ENCODE measurements at regions not wholly inside any gene's neighbourhood (a gene's known extent, or its start where the extent isn't known, plus 50 kb on each side); places are given as distances from the start of the nearest gene placed in this dataset.

DNA sequence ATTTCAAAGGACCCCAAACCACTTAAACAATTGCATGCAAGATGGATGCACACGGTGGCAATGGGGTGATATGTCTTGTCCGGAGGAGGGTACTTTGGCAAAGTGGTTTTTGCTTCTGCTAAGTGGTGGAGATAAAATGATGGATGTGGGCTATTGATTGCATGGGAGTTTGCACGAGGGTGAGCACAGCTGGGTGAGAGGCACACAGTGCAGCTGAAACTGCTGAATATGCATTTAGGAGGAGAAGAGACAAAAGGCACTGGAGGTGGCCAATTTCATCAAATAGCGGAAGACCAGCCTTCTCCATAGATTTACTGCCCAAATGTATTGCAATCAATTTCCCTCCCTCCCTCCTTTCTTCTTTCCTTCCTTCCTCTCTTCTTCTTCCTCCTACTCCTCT lies 414.4 kb upstream of the EEF2KMT start:
- Histone ChIP-seq H3K9ac (ENCODE audit: low read depth, low read length) (no peak overlapping the region), H3K36me3 (ENCODE audit: insufficient read depth, low read length) (no peaks in the 10 kb centered on the region), H3K9me3 (ENCODE audit: control insufficient read depth, insufficient read depth, low read length) (no peaks in the 10 kb centered on the region), H3K4me1 (ENCODE audit: insufficient read depth, low read length) (peaks cover 6% of the 10 kb centered on the region; the same call in 1 of the 2 replicates)

- Histone ChIP-seq H3K9ac (ENCODE audit: low read depth, low read length) (no peak overlapping the region), H3K4me1 (ENCODE audit: insufficient read depth, low read length) (peaks cover 6% of the 10 kb centered on the region; the same call in 1 of the 2 replicates), H3K9me3 (ENCODE audit: control insufficient read depth, insufficient read depth, low read length) (no peaks in the 10 kb centered on the region), H3K36me3 (ENCODE audit: insufficient read depth, low read length) (no peaks in the 10 kb centered on the region)
These were observed 413.3 kb upstream of the EEF2KMT start for GRCh38 chr16:5510819-5511370.

GRCh38 chr16:5509794-5510193 lies 412.2 kb upstream of the EEF2KMT start:
- Histone ChIP-seq H3K9me3 (ENCODE audit: control insufficient read depth, insufficient read depth, low read length) (no peaks in the 10 kb centered on the region), H3K4me1 (ENCODE audit: insufficient read depth, low read length) (peaks cover 6% of the 10 kb centered on the region; the same call in 1 of the 2 replicates), H3K9ac (ENCODE audit: low read depth, low read length) (no peak overlapping the region), H3K36me3 (ENCODE audit: insufficient read depth, low read length) (no peaks in the 10 kb centered on the region)

GRCh38 chr16:5509336-5509735 lies 411.7 kb upstream of the EEF2KMT start:
- Histone ChIP-seq H3K9me3 (ENCODE audit: control insufficient read depth, insufficient read depth, low read length) (no peaks in the 10 kb centered on the region), H3K36me3 (ENCODE audit: insufficient read depth, low read length) (no peaks in the 10 kb centered on the region)

GRCh38 chr16:5508371-5508770 lies 410.8 kb upstream of the EEF2KMT start:
- no peak overlapping the region for H3K9ac ChIP-seq (ENCODE audit: low read depth, low read length)
- H3K4me1 ChIP-seq (ENCODE audit: insufficient read depth, low read length): peaks cover 6% of the 10 kb centered on the region; the same call in 1 of the 2 replicates
- no peaks in the 10 kb centered on the region for H3K9me3 ChIP-seq (ENCODE audit: control insufficient read depth, insufficient read depth, low read length)
- no peaks in the 10 kb centered on the region for H3K36me3 ChIP-seq (ENCODE audit: insufficient read depth, low read length)

More at GRCh38 chr16:5509336-5509735, 411.7 kb upstream of the EEF2KMT start:
- H3K4me1 ChIP-seq (ENCODE audit: insufficient read depth, low read length): peaks cover 6% of the 10 kb centered on the region; the same call in 1 of the 2 replicates
- no peak overlapping the region for H3K9ac ChIP-seq (ENCODE audit: low read depth, low read length)

GRCh38 chr16:5506021-5506420 lies 408.4 kb upstream of the EEF2KMT start:
- Histone ChIP-seq H3K9me3 (ENCODE audit: control insufficient read depth, insufficient read depth, low read length) (no peaks in the 10 kb centered on the region), H3K9ac (ENCODE audit: low read depth, low read length) (no peak overlapping the region), H3K4me1 (ENCODE audit: insufficient read depth, low read length) (peaks cover 3% of the 10 kb centered on the region; the same call in 1 of the 2 replicates), H3K36me3 (ENCODE audit: insufficient read depth, low read length) (no peaks in the 10 kb centered on the region)

GRCh38 chr16:5505091-5505887 lies 407.7 kb upstream of the EEF2KMT start:
- Histone ChIP-seq H3K4me1 (ENCODE audit: insufficient read depth, low read length) (no peaks in the 10 kb centered on the region), H3K9ac (ENCODE audit: low read depth, low read length) (no peak overlapping the region), H3K36me3 (ENCODE audit: insufficient read depth, low read length) (no peaks in the 10 kb centered on the region), H3K9me3 (ENCODE audit: control insufficient read depth, insufficient read depth, low read length) (no peaks in the 10 kb centered on the region)

DNA sequence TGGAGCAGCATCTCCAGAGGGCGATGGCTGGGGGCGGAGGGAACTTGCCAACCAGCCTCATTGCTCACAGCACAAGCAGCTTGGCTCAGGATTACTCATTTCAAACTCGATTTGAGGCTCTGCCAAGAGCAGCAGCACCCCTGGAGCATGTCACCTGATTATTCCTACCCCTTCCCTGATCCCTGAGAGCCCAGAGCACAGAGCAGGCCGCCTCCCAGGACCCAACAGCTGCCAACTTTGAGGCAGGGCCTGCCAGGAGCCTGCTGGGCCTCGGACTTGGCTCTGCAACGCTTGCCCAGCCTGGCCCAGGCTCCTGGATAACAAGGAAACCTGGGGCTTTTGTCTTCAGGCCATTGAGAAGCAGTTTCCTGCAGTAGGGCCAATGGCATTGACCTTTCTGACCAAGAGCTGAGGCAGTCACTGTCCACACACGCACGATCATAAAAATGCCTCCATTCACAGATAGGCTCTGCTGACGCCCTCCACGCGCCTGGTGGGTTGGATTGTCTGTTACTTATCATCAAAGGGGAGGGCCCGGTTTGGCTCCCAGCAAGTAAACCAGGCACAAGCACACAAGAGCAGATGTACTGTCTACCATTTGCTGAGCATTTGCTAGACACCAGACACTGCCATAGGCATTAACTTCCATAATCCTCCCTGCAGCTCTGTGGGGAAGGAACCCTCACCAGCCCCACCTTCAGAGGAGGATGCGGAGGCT lies 406.6 kb upstream of the EEF2KMT start:
- H3K9me3 ChIP-seq (ENCODE audit: control insufficient read depth, insufficient read depth, low read length): no peaks in the 10 kb centered on the region
- no peaks in the 10 kb centered on the region for H3K4me1 ChIP-seq (ENCODE audit: insufficient read depth, low read length)
- H3K36me3 ChIP-seq (ENCODE audit: insufficient read depth, low read length): no peaks in the 10 kb centered on the region
- H3K9ac ChIP-seq (ENCODE audit: low read depth, low read length): no peak overlapping the region

- no peaks in the 10 kb centered on the region for H3K36me3 ChIP-seq (ENCODE audit: insufficient read depth, low read length)
- H3K4me1 ChIP-seq (ENCODE audit: insufficient read depth, low read length): no peaks in the 10 kb centered on the region
- H3K9me3 ChIP-seq (ENCODE audit: control insufficient read depth, insufficient read depth, low read length): no peaks in the 10 kb centered on the region
- H3K9ac ChIP-seq (ENCODE audit: low read depth, low read length): no peak overlapping the region
These were observed 405.3 kb upstream of the EEF2KMT start for GRCh38 chr16:5502944-5503343.

DNA sequence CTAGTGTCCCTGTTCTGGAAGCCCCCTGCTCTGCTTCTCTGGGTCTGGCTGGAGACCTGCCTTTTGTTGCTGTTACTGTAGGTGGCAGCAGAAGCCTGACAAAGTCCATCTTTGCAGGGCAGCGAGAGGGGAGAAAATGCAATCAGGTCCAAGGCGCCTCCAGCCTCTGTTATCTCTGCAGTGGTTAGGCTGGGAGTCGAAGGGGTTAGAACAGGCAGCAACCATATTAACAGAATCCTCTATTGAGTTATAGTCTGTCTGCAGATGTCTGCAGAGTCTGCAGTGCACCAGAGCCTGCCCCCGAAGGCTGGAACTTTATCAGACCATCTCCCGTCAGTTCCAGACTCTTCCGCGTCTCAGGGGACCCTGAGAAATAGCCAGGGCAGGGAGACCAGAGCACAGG lies 404.9 kb upstream of the EEF2KMT start:
- no peak overlapping the region for H3K9ac ChIP-seq (ENCODE audit: low read depth, low read length)
- H3K4me1 ChIP-seq (ENCODE audit: insufficient read depth, low read length): no peaks in the 10 kb centered on the region
- no peaks in the 10 kb centered on the region for H3K9me3 ChIP-seq (ENCODE audit: control insufficient read depth, insufficient read depth, low read length)
- no peaks in the 10 kb centered on the region for H3K36me3 ChIP-seq (ENCODE audit: insufficient read depth, low read length)

GRCh38 chr16:5500526-5500925 lies 402.9 kb upstream of the EEF2KMT start:
- Histone ChIP-seq H3K36me3 (ENCODE audit: insufficient read depth, low read length) (no peaks in the 10 kb centered on the region), H3K9ac (ENCODE audit: low read depth, low read length) (no peak overlapping the region), H3K4me1 (ENCODE audit: insufficient read depth, low read length) (no peaks in the 10 kb centered on the region), H3K9me3 (ENCODE audit: control insufficient read depth, insufficient read depth, low read length) (no peaks in the 10 kb centered on the region)

DNA sequence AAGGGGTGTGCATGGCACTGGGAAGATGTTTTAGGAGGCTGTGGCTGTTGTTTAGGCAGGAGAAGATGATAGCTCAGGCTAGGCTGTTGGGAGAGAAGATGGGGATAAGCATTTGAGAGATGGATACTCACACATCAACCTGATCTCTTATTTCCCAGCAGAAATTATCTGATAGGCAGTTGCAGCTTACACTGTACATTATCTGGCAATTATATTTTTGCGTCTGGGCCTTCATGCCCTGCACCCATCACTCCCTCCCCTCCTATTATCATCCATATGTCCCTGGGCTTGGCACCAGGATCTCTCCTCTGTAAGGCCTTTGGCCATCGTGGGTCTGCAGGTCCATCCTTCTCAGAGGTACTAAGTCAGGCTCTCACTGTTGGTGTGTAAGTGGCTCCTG lies 401.0 kb upstream of the EEF2KMT start:
- Histone ChIP-seq H3K4me1 (ENCODE audit: insufficient read depth, low read length) (no peaks in the 10 kb centered on the region), H3K36me3 (ENCODE audit: insufficient read depth, low read length) (no peaks in the 10 kb centered on the region), H3K9me3 (ENCODE audit: control insufficient read depth, insufficient read depth, low read length) (no peaks in the 10 kb centered on the region), H3K9ac (ENCODE audit: low read depth, low read length) (no peak overlapping the region)

DNA sequence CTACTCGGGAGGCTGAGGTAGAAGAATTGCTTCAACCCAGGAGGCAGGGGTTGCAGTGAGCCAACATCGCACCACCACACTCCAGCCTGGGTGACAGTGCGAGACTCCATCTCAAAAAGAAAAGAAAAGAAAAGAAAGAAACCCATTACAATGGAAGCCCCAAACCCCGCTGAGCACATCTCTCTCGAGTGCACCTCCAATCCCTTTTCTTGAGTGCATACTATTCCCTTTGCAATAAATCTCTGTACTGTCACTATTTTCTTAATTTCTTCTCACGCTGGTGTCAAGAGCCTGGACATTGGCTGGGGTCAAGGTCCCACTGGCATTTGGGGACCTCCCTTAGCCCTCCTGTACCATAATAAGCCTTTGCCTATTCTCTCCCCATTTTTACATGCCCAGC lies 398.4 kb upstream of the EEF2KMT start:
- Histone ChIP-seq H3K4me1 (ENCODE audit: insufficient read depth, low read length) (no peaks in the 10 kb centered on the region), H3K9ac (ENCODE audit: low read depth, low read length) (no peak overlapping the region), H3K36me3 (ENCODE audit: insufficient read depth, low read length) (no peaks in the 10 kb centered on the region), H3K9me3 (ENCODE audit: control insufficient read depth, insufficient read depth, low read length) (no peaks in the 10 kb centered on the region)

DNA sequence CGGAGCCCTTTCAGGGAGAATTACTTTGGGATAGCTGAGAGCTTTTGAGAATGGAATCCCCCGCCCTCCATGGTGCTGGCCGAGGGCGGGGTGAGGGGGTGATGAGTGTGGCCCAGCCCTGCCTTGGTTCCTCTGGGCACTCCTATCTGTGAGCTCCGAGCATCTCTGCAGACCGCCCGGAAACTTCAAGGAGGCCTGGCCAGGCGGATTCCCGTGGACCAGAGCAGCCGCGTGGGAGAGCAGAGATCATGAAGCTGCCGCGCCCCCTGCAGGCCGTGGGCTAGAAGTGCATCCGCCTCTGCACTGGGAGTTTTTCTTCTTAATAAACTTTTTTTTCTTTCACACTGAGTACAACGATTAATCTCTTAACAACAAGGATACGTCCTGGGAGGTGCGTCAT lies 392.9 kb upstream of the EEF2KMT start:
- Histone ChIP-seq H3K9ac (ENCODE audit: low read depth, low read length) (no peak overlapping the region), H3K36me3 (ENCODE audit: insufficient read depth, low read length) (no peaks in the 10 kb centered on the region), H3K4me1 (ENCODE audit: insufficient read depth, low read length) (no peaks in the 10 kb centered on the region), H3K9me3 (ENCODE audit: control insufficient read depth, insufficient read depth, low read length) (no peaks in the 10 kb centered on the region)

DNA sequence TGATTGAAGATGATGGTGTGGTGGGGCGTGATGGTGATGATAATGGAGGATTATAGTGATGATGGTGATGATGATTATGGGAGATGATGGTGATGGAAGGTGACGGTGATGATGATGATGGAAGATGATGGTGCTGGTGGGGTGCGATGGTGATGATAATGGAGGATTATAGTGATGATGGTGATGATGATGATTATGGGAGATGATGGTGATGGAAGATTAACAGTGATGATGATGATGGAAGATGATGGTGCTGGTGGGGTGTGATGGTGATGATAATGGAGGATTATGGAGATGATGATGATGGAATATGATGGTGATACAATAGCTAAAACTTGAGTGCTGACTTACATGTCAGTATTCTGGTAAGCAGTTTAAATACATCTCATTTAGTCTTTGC lies 391.0 kb upstream of the EEF2KMT start:
- Histone ChIP-seq H3K9me3 (ENCODE audit: control insufficient read depth, insufficient read depth, low read length) (no peaks in the 10 kb centered on the region), H3K36me3 (ENCODE audit: insufficient read depth, low read length) (no peaks in the 10 kb centered on the region), H3K9ac (ENCODE audit: low read depth, low read length) (no peak overlapping the region), H3K4me1 (ENCODE audit: insufficient read depth, low read length) (no peaks in the 10 kb centered on the region)
